GM21786 (cell line): ENCODE measurements at regions not wholly inside any gene's neighbourhood (a gene's known extent, or its start where the extent isn't known, plus 50 kb on each side); places are given as distances from the start of the nearest gene placed in this dataset.

ENCODE experiments used
- ATAC-seq: cut with Tn5 transposase; IDR thresholded peaks from one replicate; pipeline ENCODE4 v1.9.1; 2021; ENCODE audit not compliant: unreplicated experiment

DNA sequence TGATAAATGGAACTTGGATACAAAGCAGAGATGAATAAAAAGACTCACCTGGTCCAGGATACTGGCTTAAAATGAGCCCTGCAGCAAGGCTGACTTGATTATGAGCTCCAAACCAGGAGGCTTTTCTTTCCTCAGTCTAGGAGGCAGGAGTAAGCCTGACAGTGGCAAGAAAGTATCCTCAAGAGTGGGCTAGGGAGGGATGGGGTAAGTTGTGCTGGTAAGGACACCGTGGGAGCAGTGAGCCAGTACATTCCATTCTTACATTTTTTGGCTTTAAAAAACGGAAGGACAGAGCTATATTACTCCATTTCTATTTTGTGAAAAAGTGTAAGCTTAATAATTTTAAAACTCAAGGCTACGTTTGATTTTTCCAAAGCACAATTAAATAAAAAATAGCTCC, 187.1 kb upstream of the DDI1 start:
- ATAC-seq, result no peak

DNA sequence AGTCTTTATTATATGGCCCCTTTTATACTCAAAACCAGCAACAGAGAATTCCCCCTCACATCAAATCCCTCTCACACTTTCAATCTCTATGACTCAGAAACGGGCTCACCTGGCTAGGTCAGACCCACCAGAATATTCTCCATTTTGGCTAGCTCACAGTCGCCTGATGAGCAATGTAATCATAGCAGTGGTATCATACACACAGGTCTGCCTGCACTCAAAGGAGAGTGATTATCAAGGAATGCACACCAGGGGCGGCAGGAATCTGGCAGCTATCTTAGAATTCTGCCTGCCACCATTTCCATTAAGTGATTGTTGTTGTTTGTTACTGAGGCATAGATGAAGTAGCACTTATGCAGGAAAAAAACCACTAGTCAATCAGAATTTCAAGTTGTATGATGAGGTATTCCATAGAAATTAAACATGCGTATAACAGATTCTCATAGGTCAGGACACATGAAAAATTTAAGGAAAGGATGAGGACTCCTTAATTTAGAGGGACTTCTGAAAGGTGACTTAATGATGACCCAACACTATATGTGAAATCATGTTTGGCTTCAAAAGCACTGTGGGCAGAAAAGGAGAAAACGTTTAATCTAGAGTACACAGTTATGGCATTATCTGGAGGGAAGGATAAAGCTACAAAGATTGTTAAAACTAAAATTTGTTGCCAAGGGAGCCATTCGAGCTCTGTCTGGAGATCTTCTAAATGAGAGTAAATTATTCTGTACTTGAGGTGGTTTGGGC, 185.8 kb upstream of the DDI1 start:
- ATAC-seq, result no peak

DNA sequence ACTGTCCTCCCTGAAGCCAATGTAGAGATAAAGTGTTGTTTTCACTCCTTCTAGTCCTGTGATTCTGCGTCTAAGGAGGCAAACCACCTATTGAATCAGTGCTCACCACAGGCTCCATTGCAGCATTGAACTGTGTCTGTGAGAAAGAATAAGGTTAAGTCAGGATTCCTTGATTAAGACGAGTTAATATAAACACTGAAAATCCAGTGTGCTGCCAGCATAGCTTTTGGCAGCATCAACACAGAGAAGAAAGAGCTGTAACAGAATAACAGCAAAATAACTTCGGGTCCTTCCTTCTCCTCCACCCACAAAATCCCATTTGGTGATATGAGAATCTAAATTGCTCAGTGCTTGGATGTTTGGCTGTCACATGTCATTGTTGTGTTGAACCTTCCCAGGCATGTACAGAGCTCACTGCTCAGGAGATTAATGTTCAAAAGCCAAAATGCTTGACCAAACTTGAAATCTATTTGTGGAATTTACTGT, 185.2 kb upstream of the DDI1 start:
- ATAC-seq, result no peak
